ENCODE measurements at regions not wholly inside any gene's neighbourhood (a gene's known extent, or its start where the extent isn't known, plus 50 kb on each side); places are given as distances from the start of the nearest gene placed in this dataset.
A peak's percentile ranks its signal among the peaks of the same experiment; 100 is the strongest.

DNA sequence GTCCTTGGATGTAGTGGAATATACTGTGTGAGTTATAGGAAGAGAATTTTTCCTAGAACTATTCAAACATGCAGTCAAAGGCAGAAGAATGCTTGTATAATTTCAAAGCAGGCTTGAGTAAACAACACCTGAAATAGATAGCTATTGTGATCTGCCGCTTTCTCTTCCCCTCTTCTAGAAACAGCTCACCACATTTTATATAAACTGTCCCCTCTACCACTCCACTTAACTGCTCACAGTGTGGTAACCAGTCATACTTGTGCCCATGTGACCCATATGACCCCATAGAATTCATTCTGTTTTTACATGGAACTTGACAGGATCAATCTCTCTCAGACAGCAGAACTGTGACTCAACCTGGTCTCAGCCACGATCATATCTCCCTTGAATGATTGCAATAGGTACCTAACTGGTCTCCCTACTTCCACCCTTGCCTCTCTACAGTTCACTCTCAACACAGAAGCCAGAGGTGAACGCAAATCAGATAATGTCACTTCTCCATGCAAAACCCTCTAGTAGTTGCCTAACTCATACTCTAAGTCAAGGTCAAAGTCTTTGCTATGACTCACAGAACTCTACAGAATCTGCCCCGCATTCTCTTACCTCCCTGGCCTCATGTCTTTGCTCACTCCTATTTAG is 85.6 kb upstream of the EFHC2 start:
- no peak for DNase-seq (ENCODE audit: unreplicated experiment)
- no TSS peak for BruUV-seq (replicated peaks)
- Mint-ChIP-seq H3K27me3 (ENCODE audit: insufficient read depth, unreplicated experiment) (peaks cover 60% of the 10 kb centered on the region), H3K36me3 (ENCODE audit: insufficient read depth, unreplicated experiment) (no peaks in the 10 kb centered on the region), H3K27ac (ENCODE audit: low read depth, unreplicated experiment) (no peak overlapping the region), H3K9me3 (ENCODE audit: unreplicated experiment) (no peaks in the 10 kb centered on the region), H3K4me3 (ENCODE audit: unreplicated experiment) (no peak overlapping the region), H3K4me1 (ENCODE audit: insufficient read depth, unreplicated experiment) (peaks cover 7% of the 10 kb centered on the region)
- TF ChIP-seq, protein P1, sequence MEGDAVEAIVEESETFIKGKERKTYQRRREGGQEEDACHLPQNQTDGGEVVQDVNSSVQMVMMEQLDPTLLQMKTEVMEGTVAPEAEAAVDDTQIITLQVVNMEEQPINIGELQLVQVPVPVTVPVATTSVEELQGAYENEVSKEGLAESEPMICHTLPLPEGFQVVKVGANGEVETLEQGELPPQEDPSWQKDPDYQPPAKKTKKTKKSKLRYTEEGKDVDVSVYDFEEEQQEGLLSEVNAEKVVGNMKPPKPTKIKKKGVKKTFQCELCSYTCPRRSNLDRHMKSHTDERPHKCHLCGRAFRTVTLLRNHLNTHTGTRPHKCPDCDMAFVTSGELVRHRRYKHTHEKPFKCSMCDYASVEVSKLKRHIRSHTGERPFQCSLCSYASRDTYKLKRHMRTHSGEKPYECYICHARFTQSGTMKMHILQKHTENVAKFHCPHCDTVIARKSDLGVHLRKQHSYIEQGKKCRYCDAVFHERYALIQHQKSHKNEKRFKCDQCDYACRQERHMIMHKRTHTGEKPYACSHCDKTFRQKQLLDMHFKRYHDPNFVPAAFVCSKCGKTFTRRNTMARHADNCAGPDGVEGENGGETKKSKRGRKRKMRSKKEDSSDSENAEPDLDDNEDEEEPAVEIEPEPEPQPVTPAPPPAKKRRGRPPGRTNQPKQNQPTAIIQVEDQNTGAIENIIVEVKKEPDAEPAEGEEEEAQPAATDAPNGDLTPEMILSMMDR (IDR thresholded peaks at IDR 0.05; ENCODE audit: unreplicated experiment) = no peak
- ChIA-PET CTCF (interaction anchor here (0.5 to 0.6 kb wide), 2 partner anchors 50 to 1353 kb away, joined by 3 to 4 read pairs; no protein-coding TSS in a partner anchor), POLR2A (interaction anchor here (0.5 to 0.6 kb wide), 2 partner anchors 9 to 58 kb away, joined by 3 read pairs; no protein-coding TSS in a partner anchor)
- intact Hi-C loops (cut with micrococcal nuclease) = no loop called here

DNA sequence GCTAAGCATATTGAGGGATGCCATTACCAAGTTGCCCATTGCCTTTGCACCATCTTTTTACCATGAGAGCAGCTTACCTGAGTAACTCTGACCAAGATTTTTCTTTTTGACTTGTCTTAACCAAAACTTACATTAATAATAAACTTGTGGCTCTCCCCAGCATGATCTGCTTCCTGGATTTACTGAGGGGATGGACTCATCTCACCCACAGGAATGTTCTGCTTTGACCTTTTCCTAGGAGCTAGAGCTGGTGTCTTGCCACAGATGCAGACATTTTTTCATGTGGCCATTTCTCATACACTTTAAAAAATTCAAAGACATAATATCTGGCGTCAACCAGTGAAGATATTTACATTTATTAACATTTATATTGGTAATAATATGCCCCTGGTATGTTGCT is 79.2 kb upstream of the EFHC2 start:
- Mint-ChIP-seq H3K4me1 (ENCODE audit: insufficient read depth, unreplicated experiment) (no peaks in the 10 kb centered on the region), H3K36me3 (ENCODE audit: insufficient read depth, unreplicated experiment) (no peaks in the 10 kb centered on the region), H3K4me3 (ENCODE audit: unreplicated experiment) (no peak overlapping the region), H3K27ac (ENCODE audit: low read depth, unreplicated experiment) (no peak overlapping the region), H3K9me3 (ENCODE audit: unreplicated experiment) (no peaks in the 10 kb centered on the region), H3K27me3 (ENCODE audit: insufficient read depth, unreplicated experiment) (peaks cover 63% of the 10 kb centered on the region)
- CTCF ChIA-PET = no interaction called here
- no TSS peak for BruUV-seq (replicated peaks)
- intact Hi-C loops (cut with micrococcal nuclease) = no loop called here
- no peak for DNase-seq (ENCODE audit: unreplicated experiment)
- POLR2A ChIA-PET = interaction anchor here (0.6 kb wide), 1 partner anchor 71 kb away, joined by 3 read pairs; no protein-coding TSS in a partner anchor
- TF ChIP-seq, protein P1 (IDR thresholded peaks at IDR 0.05; ENCODE audit: unreplicated experiment) = no peak

DNA sequence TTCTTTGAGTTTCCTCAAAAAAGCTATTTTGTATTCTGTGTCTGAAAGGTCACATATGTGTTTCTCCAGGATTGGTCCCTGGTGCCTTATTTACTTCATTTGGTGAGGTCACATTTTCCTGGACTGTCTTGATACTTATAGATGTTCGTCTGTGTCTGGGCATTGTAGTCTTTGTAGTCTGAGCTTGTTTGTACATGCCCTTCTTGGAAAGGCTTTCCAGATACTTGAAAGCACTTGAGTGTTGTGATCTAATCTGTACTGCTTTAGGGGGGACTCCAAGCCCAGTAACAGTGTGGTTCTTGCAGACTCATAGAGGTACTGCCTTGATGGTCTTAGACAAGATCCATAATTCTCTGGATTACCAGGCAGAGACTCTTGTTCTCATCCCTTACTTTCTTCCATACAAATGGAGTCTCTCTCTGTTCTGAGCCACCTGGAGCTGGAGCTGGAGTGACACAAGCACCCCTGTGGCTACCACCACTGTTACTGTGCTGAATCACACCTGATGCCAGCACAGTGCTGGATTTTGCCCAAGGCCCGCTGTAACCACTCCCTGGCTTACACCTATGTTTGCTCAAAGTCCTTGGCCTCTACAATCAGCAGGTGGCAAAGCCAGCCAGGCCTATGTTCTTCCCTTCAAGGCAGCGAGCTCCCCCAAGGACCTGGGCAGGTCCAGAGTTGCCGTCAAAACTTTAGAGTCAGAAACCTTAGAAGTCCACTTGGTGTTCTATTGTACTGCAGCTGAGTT is 72.3 kb upstream of the EFHC2 start:
- Mint-ChIP-seq H3K36me3 (ENCODE audit: insufficient read depth, unreplicated experiment) (no peaks in the 10 kb centered on the region), H3K4me3 (ENCODE audit: unreplicated experiment) (no peak overlapping the region), H3K27me3 (ENCODE audit: insufficient read depth, unreplicated experiment) (peaks cover 58% of the 10 kb centered on the region), H3K27ac (ENCODE audit: low read depth, unreplicated experiment) (peak overlapping the region; percentile 60), H3K4me1 (ENCODE audit: insufficient read depth, unreplicated experiment) (peaks cover 9% of the 10 kb centered on the region), H3K9me3 (ENCODE audit: unreplicated experiment) (peaks cover 7% of the 10 kb centered on the region)
- intact Hi-C loops (cut with micrococcal nuclease) = no loop called here
- ChIA-PET POLR2A (interaction anchor here (0.6 to 1.6 kb wide), 7 partner anchors 13 to 457 kb away, joined by 3 to 9 read pairs (median 4); partner anchors contain the start of gene KDM6A), CTCF (no interaction called here)
- no TSS peak for BruUV-seq (replicated peaks)
- DNase-seq (ENCODE audit: unreplicated experiment) = peak; percentile 64
- TF ChIP-seq, protein P1 (IDR thresholded peaks at IDR 0.05; ENCODE audit: unreplicated experiment) = no peak

DNA sequence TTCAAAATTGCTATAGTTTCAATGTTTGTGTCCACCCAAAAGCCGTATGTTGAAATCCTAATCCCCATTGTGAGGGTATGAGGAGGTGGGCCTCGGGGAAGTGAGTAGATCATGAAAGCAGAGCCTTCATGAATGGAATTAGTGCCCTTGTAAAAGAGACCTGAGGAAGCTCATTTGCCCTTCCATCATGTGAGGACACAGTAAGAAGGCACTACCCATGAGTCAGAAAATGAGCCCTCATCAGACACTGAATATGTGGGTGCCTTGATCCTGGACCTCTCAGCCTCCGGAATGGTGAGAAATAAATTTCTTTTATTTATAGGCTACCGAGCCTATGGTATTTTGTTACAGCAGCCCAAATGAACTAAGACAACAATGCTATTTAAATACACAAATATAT is 57.7 kb upstream of the EFHC2 start:
- Mint-ChIP-seq H3K36me3 (ENCODE audit: insufficient read depth, unreplicated experiment) (no peaks in the 10 kb centered on the region), H3K27ac (ENCODE audit: low read depth, unreplicated experiment) (no peak overlapping the region), H3K9me3 (ENCODE audit: unreplicated experiment) (no peaks in the 10 kb centered on the region), H3K4me1 (ENCODE audit: insufficient read depth, unreplicated experiment) (peaks cover 14% of the 10 kb centered on the region), H3K4me3 (ENCODE audit: unreplicated experiment) (no peak overlapping the region), H3K27me3 (ENCODE audit: insufficient read depth, unreplicated experiment) (peaks cover 25% of the 10 kb centered on the region)
- intact Hi-C loops (cut with micrococcal nuclease) = no loop called here
- no peak for DNase-seq (ENCODE audit: unreplicated experiment)
- TF ChIP-seq, protein P1 (IDR thresholded peaks at IDR 0.05; ENCODE audit: unreplicated experiment) = no peak
- BruUV-seq (replicated peaks) = no TSS peak
- POLR2A ChIA-PET = interaction anchor here (1.7 kb wide), 1 partner anchor 14 kb away, joined by 9 read pairs; no protein-coding TSS in a partner anchor
- CTCF ChIA-PET = interaction anchor here (0.6 to 0.7 kb wide), 2 partner anchors 487 to 555 kb away, joined by 3 to 4 read pairs; no protein-coding TSS in a partner anchor

Measured in MCF 10A (cell line).